WERI-Rb-1 (cell line): ENCODE measurements at regions not wholly inside any gene's neighbourhood (a gene's known extent, or its start where the extent isn't known, plus 50 kb on each side); places are given as distances from the start of the nearest gene placed in this dataset.

Experiments
- DNase-seq: peaks from one replicate; pipeline ENCODE4 v3.0.0-alpha.2; 2020
- H3K27ac ChIP-seq: fragments of 250-450 bp; sonication (Bioruptor Pico); 2 replicates; pipeline ENCODE4 v1.5.1; 2020; ENCODE audit warnings: mild to moderate bottlenecking, moderate library complexity
- H3K27me3 ChIP-seq: fragments of 250-450 bp; sonication (Bioruptor Pico); 2 replicates; pipeline ENCODE4 v1.5.1; 2021; ENCODE audit warnings: mild to moderate bottlenecking, low read depth, moderate library complexity; ENCODE audit not compliant: insufficient read depth, severe bottlenecking
- H3K36me3 ChIP-seq: fragments of 250-450 bp; sonication (Bioruptor Pico); 2 replicates; pipeline ENCODE4 v1.5.1; 2020; ENCODE audit warnings: mild to moderate bottlenecking, moderate library complexity
- H3K4me3 ChIP-seq: 2 replicates; pipeline ENCODE4 v1.5.1; 2011; ENCODE audit warnings: low read depth, mild to moderate bottlenecking, control low read depth, low read length
- H3K9me3 ChIP-seq: fragments of 250-450 bp; sonication (Bioruptor Pico); 2 replicates; pipeline ENCODE4 v1.5.1; 2021; ENCODE audit warnings: mild to moderate bottlenecking, moderate library complexity; ENCODE audit not compliant: severe bottlenecking
- CTCF ChIP-seq: IDR thresholded peaks from 2 replicates; pipeline ENCODE4 v1.5.1; 2011; ENCODE audit warnings: low read depth, mild to moderate bottlenecking, control low read depth, inconsistent platforms, low read length

- Histone ChIP-seq H3K27ac (no peak overlapping the region), H3K27me3 (no peaks in the 10 kb centered on the region), H3K36me3 (no peaks in the 10 kb centered on the region), H3K9me3 (no peaks in the 10 kb centered on the region), H3K4me3 (no peak overlapping the region)
- DNase-seq, result no peak
- TF ChIP-seq CTCF, result no peak
These were observed 185.7 kb downstream of the CGGBP1 start for GRCh38 chr3:87873136-87873535.

DNA sequence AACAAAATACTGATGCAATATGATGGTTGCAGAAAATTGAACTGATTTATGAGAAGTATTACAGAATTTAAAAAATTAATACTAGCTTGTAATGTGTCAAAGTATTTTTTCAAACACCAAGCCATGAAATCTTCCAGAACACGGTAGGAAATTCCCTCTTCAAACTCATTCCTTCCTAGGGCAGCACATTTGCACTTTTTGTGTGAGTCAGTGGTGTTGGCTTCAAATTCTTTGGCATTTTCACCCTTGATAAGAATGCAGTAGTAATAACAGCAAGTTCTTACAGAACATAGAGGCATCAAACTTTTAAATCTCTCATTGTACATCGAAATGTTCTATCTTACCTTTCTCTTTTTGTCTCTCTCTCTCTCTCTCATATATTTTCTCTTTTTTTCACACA is 191.8 kb downstream of the CGGBP1 start:
- no peaks in the 10 kb centered on the region for H3K36me3 ChIP-seq
- no peak for DNase-seq

GRCh38 chr3:87856126-87856525 is 202.7 kb downstream of the CGGBP1 start:
- DNase-seq, result no peak
- Histone ChIP-seq H3K36me3 (no peaks in the 10 kb centered on the region), H3K4me3 (no peak overlapping the region), H3K9me3 (no peaks in the 10 kb centered on the region), H3K27me3 (no peaks in the 10 kb centered on the region), H3K27ac (no peak overlapping the region)
- TF ChIP-seq CTCF, result no peak

More for the DNA sequence above, 191.8 kb downstream of the CGGBP1 start:
- Histone ChIP-seq H3K9me3 (no peaks in the 10 kb centered on the region), H3K4me3 (no peak overlapping the region), H3K27ac (no peak overlapping the region), H3K27me3 (no peaks in the 10 kb centered on the region)
- TF ChIP-seq CTCF, result no peak

DNA sequence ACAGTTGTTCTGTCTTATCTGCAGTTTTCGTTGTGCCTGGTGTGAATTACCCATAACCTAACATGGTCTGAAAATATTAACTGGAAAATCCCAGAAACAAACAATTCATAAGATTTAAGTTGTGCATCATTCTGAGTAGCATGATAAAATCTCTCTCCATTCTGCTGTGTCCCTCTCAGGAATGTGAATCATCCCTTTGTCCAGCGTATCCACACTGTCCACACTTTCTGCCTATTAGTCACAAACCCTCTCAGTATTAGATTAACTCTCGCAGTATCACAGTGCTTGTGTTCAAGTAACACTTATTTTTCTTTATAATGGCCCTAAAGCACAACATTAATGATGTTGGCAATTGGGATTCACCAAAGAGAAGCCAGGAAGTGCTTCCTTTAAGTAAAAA is 203.2 kb downstream of the CGGBP1 start:
- H3K27ac ChIP-seq, result no peak overlapping the region
- H3K27me3 ChIP-seq, result no peaks in the 10 kb centered on the region
- no peak overlapping the region for H3K4me3 ChIP-seq
- no peak for DNase-seq
- no peak for TF ChIP-seq CTCF
- no peaks in the 10 kb centered on the region for H3K9me3 ChIP-seq
- H3K36me3 ChIP-seq, result no peaks in the 10 kb centered on the region

DNA sequence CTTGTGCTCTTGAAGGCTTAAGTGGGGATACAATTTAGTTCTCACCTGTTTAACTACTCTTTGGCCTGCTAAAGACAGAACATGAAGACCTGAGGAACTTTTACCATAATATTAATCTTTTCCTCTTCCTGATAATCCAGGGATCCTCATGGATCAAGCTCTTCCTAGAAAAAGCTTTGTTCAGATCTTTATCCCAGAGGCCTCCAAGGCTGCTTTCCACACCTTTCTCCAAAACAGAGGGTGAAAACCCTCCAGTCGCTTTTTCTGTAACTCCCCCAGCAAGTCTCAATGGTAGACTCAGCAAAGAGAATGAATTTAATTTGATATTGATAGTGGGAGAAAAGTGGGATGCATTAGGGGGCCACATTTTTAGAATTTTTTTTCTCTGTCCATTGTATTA is 203.6 kb downstream of the CGGBP1 start:
- DNase-seq, result no peak
- no peaks in the 10 kb centered on the region for H3K9me3 ChIP-seq
- no peaks in the 10 kb centered on the region for H3K36me3 ChIP-seq
- no peak for TF ChIP-seq CTCF
- no peak overlapping the region for H3K27ac ChIP-seq
- H3K27me3 ChIP-seq, result no peaks in the 10 kb centered on the region
- no peak overlapping the region for H3K4me3 ChIP-seq

DNA sequence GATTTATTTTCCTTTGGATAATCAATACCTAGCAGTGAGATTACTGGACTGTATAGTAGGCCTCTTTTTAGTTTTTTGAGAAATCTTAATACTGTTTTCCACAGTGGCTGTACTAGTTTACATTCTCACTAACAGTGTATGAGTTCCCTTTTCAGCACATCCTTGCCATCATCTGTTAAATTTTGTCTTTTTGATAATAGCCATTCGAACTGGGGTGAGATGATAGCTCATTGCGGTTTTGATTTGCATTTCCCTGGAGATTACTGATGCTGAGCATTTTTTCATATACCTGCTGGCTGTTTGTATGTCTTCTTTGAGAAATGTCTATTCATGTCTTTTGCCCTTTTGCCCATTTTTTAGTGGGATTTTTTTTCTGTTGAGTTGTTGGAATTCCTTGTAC is 210.8 kb downstream of the CGGBP1 start:
- DNase-seq, result no peak
- Histone ChIP-seq H3K27ac (no peak overlapping the region), H3K36me3 (no peaks in the 10 kb centered on the region), H3K9me3 (no peaks in the 10 kb centered on the region), H3K4me3 (no peak overlapping the region), H3K27me3 (no peaks in the 10 kb centered on the region)
- TF ChIP-seq CTCF, result no peak
